Suprapubic skin (tissue), 4 donors: ENCODE measurements at regions not wholly inside any gene's neighbourhood (a gene's known extent, or its start where the extent isn't known, plus 50 kb on each side); places are given as distances from the start of the nearest gene placed in this dataset.

Source experiments
- DNase-seq, 2 donors: peaks; one replicate each; pipeline ENCODE4 v3.0.0-alpha.2; 2019; ENCODE audit warnings: low spot score in 2 of 2
- H3K27ac ChIP-seq: fragments of 200-600 bp; sonication (generic); one replicate; pipeline ENCODE4 v1.5.1; 2019
- H3K27me3 ChIP-seq: fragments of 200-600 bp; sonication (generic); one replicate; pipeline ENCODE4 v1.5.1; 2019
- H3K36me3 ChIP-seq: fragments of 200-600 bp; sonication (generic); one replicate; pipeline ENCODE4 v1.5.1; 2019
- H3K4me1 ChIP-seq: fragments of 200-600 bp; sonication (generic); one replicate; pipeline ENCODE4 v1.5.1; 2019
- H3K4me3 ChIP-seq: fragments of 200-600 bp; sonication (generic); one replicate; pipeline ENCODE4 v1.5.1; 2019; ENCODE audit warnings: mild to moderate bottlenecking
- H3K9me3 ChIP-seq: fragments of 200-600 bp; sonication (generic); one replicate; pipeline ENCODE4 v1.5.1; 2019
- EP300 ChIP-seq: sonication (generic); formaldehyde crosslinking; IDR thresholded peaks from one replicate; pipeline ENCODE4 v1.6.1; 2017; ENCODE audit warnings: antibody characterized with exemption
- POLR2A ChIP-seq, 2 donors: fragments of 450-650 bp; IDR thresholded peaks; one replicate each; pipeline ENCODE4 v1.6.1; 2017; ENCODE audit warnings: antibody characterized with exemption in 2 of 2, mild to moderate bottlenecking in 2 of 2, moderate library complexity in 2 of 2
- POLR2AphosphoS5 ChIP-seq, 3 donors: sonication (generic); formaldehyde crosslinking; IDR thresholded peaks; one replicate each; pipeline ENCODE4 v1.6.1; 2017; ENCODE audit warnings: antibody characterized with exemption in 3 of 3
- WGBS: methylation state at CpG from one replicate; pipeline ENCODE4 v1.1.5; 2018; 5-methylcytosine and 5-hydroxymethylcytosine counted together
- TF ChIP-seq, protein P1 (sequence below), 2 donors: fragments of 200-600 bp in 1 of 2; fragments of 450-650 bp in 1 of 2; sonication (generic) in 1 of 2; IDR thresholded peaks; one replicate each; pipeline ENCODE4 v1.5.1; 2016 to 2019; ENCODE audit warnings: antibody characterized with exemption in 2 of 2, mild to moderate bottlenecking in 1 of 2, moderate library complexity in 1 of 2

DNA sequence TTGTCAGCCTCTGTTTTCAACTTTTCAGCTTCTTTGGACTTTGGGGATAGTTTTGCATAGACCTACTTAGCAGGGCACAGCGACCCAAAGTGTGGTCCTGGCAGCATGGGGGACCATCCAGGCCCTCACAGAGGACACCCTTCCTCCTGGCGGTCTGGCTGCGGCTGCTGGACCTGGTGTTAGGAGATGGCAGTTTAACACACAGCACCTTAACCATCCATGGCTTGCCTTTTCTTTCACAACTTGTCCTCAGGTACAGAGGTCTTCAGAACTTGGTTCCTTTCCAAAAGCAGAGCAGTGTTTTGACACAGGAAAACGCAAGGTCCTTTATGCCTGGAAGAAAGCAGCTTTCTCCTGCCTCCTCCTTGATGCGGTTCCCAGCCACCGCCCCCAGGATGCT is 68.1 kb downstream of the RHOU start:
- Histone ChIP-seq H3K4me3 (no peak overlapping the region), H3K9me3 (no peaks in the 10 kb centered on the region), H3K27ac (no peak overlapping the region), H3K27me3 (no peaks in the 10 kb centered on the region), H3K4me1 (peaks cover 14% of the 10 kb centered on the region), H3K36me3 (no peaks in the 10 kb centered on the region)
- 96% methylated on average over 6 of the region's 6 CpGs for WGBS
- DNase-seq = no peak
- TF ChIP-seq, protein P1, sequence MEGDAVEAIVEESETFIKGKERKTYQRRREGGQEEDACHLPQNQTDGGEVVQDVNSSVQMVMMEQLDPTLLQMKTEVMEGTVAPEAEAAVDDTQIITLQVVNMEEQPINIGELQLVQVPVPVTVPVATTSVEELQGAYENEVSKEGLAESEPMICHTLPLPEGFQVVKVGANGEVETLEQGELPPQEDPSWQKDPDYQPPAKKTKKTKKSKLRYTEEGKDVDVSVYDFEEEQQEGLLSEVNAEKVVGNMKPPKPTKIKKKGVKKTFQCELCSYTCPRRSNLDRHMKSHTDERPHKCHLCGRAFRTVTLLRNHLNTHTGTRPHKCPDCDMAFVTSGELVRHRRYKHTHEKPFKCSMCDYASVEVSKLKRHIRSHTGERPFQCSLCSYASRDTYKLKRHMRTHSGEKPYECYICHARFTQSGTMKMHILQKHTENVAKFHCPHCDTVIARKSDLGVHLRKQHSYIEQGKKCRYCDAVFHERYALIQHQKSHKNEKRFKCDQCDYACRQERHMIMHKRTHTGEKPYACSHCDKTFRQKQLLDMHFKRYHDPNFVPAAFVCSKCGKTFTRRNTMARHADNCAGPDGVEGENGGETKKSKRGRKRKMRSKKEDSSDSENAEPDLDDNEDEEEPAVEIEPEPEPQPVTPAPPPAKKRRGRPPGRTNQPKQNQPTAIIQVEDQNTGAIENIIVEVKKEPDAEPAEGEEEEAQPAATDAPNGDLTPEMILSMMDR (IDR thresholded peaks at IDR 0.05) = no peak
- TF ChIP-seq POLR2A (IDR thresholded peaks at IDR 0.05) (no peak), EP300 (no peak), POLR2AphosphoS5 (IDR thresholded peaks at IDR 0.05) (no peak)

GRCh38 chr1:228804173-228804572 is 68.9 kb downstream of the RHOU start:
- H3K27ac ChIP-seq = no peak overlapping the region
- TF ChIP-seq, protein P1 (IDR thresholded peaks at IDR 0.05) = no peak
- TF ChIP-seq EP300 (no peak), POLR2A (IDR thresholded peaks at IDR 0.05) (no peak), POLR2AphosphoS5 (IDR thresholded peaks at IDR 0.05) (no peak)
- H3K9me3 ChIP-seq = no peaks in the 10 kb centered on the region
- no peaks in the 10 kb centered on the region for H3K27me3 ChIP-seq
- no peak overlapping the region for H3K4me3 ChIP-seq
- 100% methylated on average over 1 of the region's 1 CpG for WGBS
- no peaks in the 10 kb centered on the region for H3K36me3 ChIP-seq
- peaks cover 15% of the 10 kb centered on the region for H3K4me1 ChIP-seq
- DNase-seq = no peak

DNA sequence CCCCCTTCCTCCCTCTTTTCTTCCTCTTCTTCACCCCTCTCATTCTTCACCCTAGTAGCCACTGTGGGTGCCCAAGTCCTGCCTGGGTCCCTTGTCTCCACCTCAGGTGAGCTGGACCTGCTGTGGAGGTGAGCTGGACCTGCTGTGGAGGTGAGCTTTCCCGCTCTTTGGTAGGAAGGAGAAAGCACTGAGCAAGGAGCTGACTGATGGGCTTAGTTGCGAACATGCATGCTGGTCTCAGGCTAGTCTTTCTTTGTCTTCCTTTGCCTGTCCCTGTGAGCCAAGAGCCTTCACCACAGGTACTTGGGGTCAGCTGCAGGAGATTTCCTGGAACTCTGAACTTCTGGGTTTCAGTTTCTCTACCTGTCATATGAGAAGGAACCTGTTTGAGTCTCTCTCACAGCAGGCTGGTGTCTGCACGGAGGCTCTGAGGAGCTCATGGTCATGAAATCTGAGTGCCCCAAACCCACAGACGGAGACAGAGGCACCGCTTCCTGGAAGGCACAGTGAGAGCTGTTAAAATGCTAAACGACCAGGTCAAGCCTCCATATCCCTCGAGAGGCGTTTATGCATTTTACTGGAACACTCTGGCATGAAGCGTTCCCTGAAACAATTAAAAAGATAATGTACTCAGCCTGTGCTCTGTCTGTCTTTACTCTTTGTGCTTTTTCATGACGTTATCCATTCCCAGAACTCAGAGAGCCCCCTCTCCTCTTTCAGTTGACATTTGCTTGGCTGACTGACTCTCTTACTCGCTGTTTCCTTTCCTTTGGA is 69.5 kb downstream of the RHOU start:
- 63% methylated on average over 11 of the region's 11 CpGs for WGBS
- Histone ChIP-seq H3K27ac (no peak overlapping the region), H3K4me3 (no peak overlapping the region)

GRCh38 chr1:228807904-228808605 is 72.8 kb downstream of the RHOU start:
- TF ChIP-seq EP300 (no peak), POLR2AphosphoS5 (IDR thresholded peaks at IDR 0.05) (no peak), POLR2A (IDR thresholded peaks at IDR 0.05) (no peak)
- TF ChIP-seq, protein P1 (IDR thresholded peaks at IDR 0.05) = no peak
- Histone ChIP-seq H3K4me3 (no peak overlapping the region), H3K4me1 (peaks cover 23% of the 10 kb centered on the region), H3K27me3 (no peaks in the 10 kb centered on the region), H3K27ac (no peak overlapping the region), H3K36me3 (no peaks in the 10 kb centered on the region), H3K9me3 (no peaks in the 10 kb centered on the region)
- no peak for DNase-seq
- WGBS = 77% methylated on average over 7 of the region's 7 CpGs

More for the DNA sequence above, 69.5 kb downstream of the RHOU start:
- TF ChIP-seq EP300 (no peak), POLR2AphosphoS5 (IDR thresholded peaks at IDR 0.05) (no peak), POLR2A (IDR thresholded peaks at IDR 0.05) (no peak)
- TF ChIP-seq, protein P1 (IDR thresholded peaks at IDR 0.05) = no peak
- no peak for DNase-seq
- H3K27me3 ChIP-seq = no peaks in the 10 kb centered on the region
- H3K4me1 ChIP-seq = peaks cover 20% of the 10 kb centered on the region
- H3K9me3 ChIP-seq = no peaks in the 10 kb centered on the region
- H3K36me3 ChIP-seq = no peaks in the 10 kb centered on the region
